Esophagus squamous epithelium (tissue), 5 donors: ENCODE measurements at regions not wholly inside any gene's neighbourhood (a gene's known extent, or its start where the extent isn't known, plus 50 kb on each side); places are given as distances from the start of the nearest gene placed in this dataset.
A peak's percentile ranks its signal among the peaks of the same experiment; 100 is the strongest.

Experiments
- DNase-seq: peaks from one replicate; lab custom pipeline; 2025; lab: John Stamatoyannopoulos, UW
- H3K27ac ChIP-seq, 4 donors: fragments of 200-600 bp; sonication (generic); one replicate each; pipeline ENCODE4 v1.5.1; 2016 to 2019; ENCODE audit warnings: mild to moderate bottlenecking in 1 of 4
- H3K27me3 ChIP-seq, 4 donors: fragments of 200-600 bp; sonication (generic); 1 replicate in 3 of 4; 2 replicates in 1 of 4; pipeline versions ENCODE4 v1.5.1 to v1.6.0; 2017 to 2021; ENCODE audit warnings: antibody characterized with exemption in 1 of 4
- H3K36me3 ChIP-seq, 3 donors: fragments of 200-600 bp; sonication (generic); one replicate each; pipeline ENCODE4 v1.5.1; 2016 to 2019
- H3K4me1 ChIP-seq, 3 donors: fragments of 200-600 bp; sonication (generic); one replicate each; pipeline ENCODE4 v1.5.1; 2017 to 2019
- H3K4me3 ChIP-seq, 4 donors: fragments of 200-600 bp; sonication (generic); 1 replicate in 3 of 4; 2 replicates in 1 of 4; pipeline ENCODE4 v1.5.1; 2016 to 2019; ENCODE audit warnings: mild to moderate bottlenecking in 2 of 4, moderate library complexity in 1 of 4
- H3K9me3 ChIP-seq, 3 donors: fragments of 200-600 bp; sonication (generic); one replicate each; pipeline ENCODE4 v1.5.1; 2016 to 2019
- POLR2A ChIP-seq, 4 donors: fragments of 450-650 bp; IDR thresholded peaks; one replicate each; pipeline ENCODE4 v1.6.1; 2017; ENCODE audit warnings: antibody characterized with exemption in 4 of 4, mild to moderate bottlenecking in 4 of 4, moderate library complexity in 3 of 4
- WGBS, 2 donors: methylation state at CpG; one replicate each; pipeline ENCODE4 v1.1.5; 2018; 5-methylcytosine and 5-hydroxymethylcytosine counted together
- intact Hi-C: fragments of 100-400 bp; cut with DNase I; formaldehyde crosslinking; loops from one replicate; pipeline ENCODE4 v1.15.0; 2022
- TF ChIP-seq, protein P1 (sequence below), 6 experiments: fragments of 450-650 bp in 4 of 6; fragments of 200-600 bp in 2 of 6; sonication (generic) in 2 of 6; IDR thresholded peaks; one replicate each; pipeline ENCODE4 v1.5.1; 2016 to 2019; ENCODE audit warnings: antibody characterized with exemption in 6 of 6, mild to moderate bottlenecking in 4 of 6, moderate library complexity in 4 of 6
- donor health status: DM: yes; HTN: yes; CAD: no.

DNA sequence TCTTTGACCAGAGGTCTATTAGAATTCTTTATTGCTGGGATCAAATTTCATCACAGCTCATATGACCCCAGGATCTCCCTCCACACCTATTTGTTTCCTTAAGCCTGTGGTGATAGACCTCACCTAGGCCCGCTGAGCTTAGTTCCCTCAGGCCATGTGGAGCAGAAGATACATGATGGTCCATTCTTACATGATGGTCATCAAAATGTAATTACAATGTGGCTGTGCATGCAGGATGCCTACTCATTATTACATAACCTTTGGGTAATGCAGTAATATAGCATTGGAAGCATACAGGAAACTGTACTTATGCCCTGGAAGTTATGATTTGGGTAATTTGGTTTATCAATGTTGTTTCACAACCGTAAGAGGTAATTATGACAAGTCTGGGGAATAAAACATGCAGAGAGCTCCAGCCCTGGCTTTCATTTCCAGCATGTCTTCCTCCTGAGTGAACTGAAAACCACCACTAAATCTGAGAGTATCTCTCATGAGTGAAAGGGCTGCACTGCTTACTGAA is 67.0 kb upstream of the AGA start:
- no peak for TF ChIP-seq POLR2A (IDR thresholded peaks at IDR 0.05)
- TF ChIP-seq, protein P1, sequence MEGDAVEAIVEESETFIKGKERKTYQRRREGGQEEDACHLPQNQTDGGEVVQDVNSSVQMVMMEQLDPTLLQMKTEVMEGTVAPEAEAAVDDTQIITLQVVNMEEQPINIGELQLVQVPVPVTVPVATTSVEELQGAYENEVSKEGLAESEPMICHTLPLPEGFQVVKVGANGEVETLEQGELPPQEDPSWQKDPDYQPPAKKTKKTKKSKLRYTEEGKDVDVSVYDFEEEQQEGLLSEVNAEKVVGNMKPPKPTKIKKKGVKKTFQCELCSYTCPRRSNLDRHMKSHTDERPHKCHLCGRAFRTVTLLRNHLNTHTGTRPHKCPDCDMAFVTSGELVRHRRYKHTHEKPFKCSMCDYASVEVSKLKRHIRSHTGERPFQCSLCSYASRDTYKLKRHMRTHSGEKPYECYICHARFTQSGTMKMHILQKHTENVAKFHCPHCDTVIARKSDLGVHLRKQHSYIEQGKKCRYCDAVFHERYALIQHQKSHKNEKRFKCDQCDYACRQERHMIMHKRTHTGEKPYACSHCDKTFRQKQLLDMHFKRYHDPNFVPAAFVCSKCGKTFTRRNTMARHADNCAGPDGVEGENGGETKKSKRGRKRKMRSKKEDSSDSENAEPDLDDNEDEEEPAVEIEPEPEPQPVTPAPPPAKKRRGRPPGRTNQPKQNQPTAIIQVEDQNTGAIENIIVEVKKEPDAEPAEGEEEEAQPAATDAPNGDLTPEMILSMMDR (IDR thresholded peaks at IDR 0.05), result no peak
- no peak for DNase-seq
- 36 to 50% methylated on average over 1 to 2 of the region's 2 CpGs for WGBS, 2 donors

DNA sequence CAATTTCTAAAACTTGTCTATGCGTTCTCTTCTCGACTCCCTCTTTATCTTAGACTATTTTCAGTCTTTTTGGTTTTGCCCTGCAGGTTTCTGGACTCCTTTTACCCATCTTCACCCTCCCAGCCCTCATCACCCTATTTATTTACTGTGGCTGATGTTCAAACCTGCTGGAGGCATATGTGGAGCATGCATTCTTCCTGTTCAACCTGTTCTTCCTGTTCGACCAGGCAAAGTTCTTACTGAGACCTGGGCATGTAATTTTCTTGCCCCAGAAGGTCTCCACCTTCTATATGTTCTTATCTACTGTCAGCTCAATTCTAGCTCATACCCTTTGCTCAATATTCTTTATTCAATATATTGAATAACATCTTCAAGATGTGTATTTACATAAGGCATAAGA is 69.4 kb upstream of the AGA start:
- Histone ChIP-seq H3K36me3 (no peaks in the 10 kb centered on the region), H3K27ac (peak overlapping the region in 3 of 4 donors; percentile 72 to 82 (median 76)), H3K9me3 (peaks cover 0 to 3% (median 0%) of the 10 kb centered on the region in 3 donors), H3K27me3 (no peaks in the 10 kb centered on the region), H3K4me1 (peaks cover 0 to 30% (median 5%) of the 10 kb centered on the region in 3 donors), H3K4me3 (no peak overlapping the region)
- no peak for DNase-seq
- intact Hi-C loops, result no loop called here
- 22 to 46% methylated on average over 3 of the region's 3 CpGs for WGBS, 2 donors
- TF ChIP-seq, protein P1 (IDR thresholded peaks at IDR 0.05), result no peak
- no peak for TF ChIP-seq POLR2A (IDR thresholded peaks at IDR 0.05)

More for the DNA sequence above, 67.0 kb upstream of the AGA start:
- Histone ChIP-seq H3K27me3 (no peaks in the 10 kb centered on the region), H3K9me3 (peaks cover 0 to 3% (median 0%) of the 10 kb centered on the region in 3 donors), H3K36me3 (no peaks in the 10 kb centered on the region), H3K27ac (no peak overlapping the region), H3K4me1 (peaks cover 5 to 51% (median 15%) of the 10 kb centered on the region in 3 donors), H3K4me3 (no peak overlapping the region)
- intact Hi-C loops, result no loop called here

DNA sequence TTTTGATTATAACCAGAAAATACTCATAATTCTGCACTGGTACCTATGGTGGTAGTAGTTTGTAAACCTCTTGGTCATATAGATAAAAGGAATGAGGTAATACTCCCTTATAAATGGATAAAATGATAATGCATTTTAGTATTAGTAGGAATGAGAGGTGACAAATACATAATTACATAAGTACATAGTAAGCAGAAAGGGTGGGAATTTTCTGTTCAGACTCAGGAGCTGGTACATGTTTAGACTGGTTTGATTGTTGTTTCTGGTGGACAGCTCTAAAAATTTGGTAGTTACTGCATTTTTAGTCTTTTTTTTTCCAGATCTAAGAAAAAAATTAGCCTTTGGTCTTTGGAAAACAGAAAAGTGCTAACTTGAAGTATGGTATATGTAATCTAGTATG is 70.4 kb upstream of the AGA start:
- TF ChIP-seq, protein P1 (IDR thresholded peaks at IDR 0.05), result no peak
- TF ChIP-seq POLR2A (IDR thresholded peaks at IDR 0.05), result no peak
- peaks cover 0 to 30% (median 5%) of the 10 kb centered on the region in 3 donors for H3K4me1 ChIP-seq
- peaks cover 0 to 3% (median 0%) of the 10 kb centered on the region in 3 donors for H3K9me3 ChIP-seq
- no peaks in the 10 kb centered on the region for H3K27me3 ChIP-seq
- no peak for DNase-seq
- peak overlapping the region; percentile 21 to 82 (median 74) for H3K27ac ChIP-seq
- intact Hi-C loops, result no loop called here
- no peaks in the 10 kb centered on the region for H3K36me3 ChIP-seq
- H3K4me3 ChIP-seq, result no peak overlapping the region

DNA sequence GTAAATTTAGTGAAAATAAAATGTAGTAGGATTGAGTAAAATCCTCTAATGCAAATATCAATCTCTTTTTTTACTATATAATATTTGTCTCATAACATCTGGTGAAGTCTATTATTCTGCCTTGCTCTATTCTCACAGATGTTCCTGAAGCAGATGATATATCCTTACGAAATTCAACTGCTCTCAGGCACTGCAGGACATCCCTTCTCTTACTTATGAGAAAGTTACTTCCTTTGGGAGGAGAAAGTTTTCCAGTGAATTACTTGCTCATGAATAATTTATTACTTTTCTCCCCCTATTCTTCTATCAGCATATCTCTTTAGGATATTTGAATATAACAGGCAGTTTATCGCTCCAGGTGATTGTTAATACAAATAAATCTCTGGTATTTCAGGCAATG is 75.6 kb upstream of the AGA start:
- Histone ChIP-seq H3K4me1 (peaks cover 0 to 3% (median 0%) of the 10 kb centered on the region in 3 donors), H3K27ac (no peak overlapping the region), H3K9me3 (peaks cover 0 to 3% (median 0%) of the 10 kb centered on the region in 3 donors), H3K4me3 (no peak overlapping the region), H3K36me3 (no peaks in the 10 kb centered on the region), H3K27me3 (no peaks in the 10 kb centered on the region)
- DNase-seq, result no peak
- intact Hi-C loops, result no loop called here
- no peak for TF ChIP-seq POLR2A (IDR thresholded peaks at IDR 0.05)
- TF ChIP-seq, protein P1 (IDR thresholded peaks at IDR 0.05), result no peak
- WGBS, 2 donors, result 78 to 82% methylated on average over 2 of the region's 2 CpGs

DNA sequence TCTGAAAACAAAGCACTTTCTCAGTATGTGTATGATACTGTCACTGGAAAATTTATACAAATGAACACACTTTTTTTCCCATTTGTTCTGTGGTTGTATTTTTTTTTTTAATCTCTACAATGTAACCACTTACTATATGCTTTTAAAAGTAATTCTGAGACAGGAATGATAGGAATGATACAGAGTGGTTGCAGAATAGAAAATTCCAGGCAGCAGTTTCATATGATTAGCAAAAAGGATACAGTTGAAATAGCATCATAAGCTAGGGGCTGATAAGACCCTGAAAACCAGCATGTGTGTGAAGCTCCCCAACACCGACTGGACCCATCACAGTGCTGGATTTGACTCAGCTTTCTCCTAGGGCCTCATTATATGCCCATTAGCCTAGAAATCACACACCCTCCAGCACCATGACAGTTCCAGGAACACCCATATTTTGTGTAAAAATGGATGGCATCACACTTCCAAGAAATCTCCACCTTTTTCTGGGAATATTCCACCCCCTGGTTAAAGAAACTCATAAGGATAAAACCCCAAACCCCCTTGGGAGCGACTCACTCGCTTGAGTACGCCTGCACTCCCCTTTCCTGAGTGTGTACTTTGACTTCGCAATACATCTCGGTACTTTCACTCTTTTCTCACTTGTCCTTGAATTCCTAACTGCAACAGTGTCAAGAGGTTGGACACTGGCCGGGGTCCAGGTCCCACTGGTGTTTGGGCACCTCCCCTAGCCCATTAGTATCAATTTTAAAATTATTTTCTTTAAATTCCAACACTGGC is 77.4 kb upstream of the AGA start:
- TF ChIP-seq, protein P1 (IDR thresholded peaks at IDR 0.05), result no peak
- no peak for TF ChIP-seq POLR2A (IDR thresholded peaks at IDR 0.05)
- WGBS, 2 donors, result 82 to 91% methylated on average over 7 of the region's 7 CpGs
- no peaks in the 10 kb centered on the region for H3K27me3 ChIP-seq
- no peaks in the 10 kb centered on the region for H3K36me3 ChIP-seq
- DNase-seq, result no peak
- H3K9me3 ChIP-seq, result no peaks in the 10 kb centered on the region
- no peak overlapping the region for H3K27ac ChIP-seq
- no peaks in the 10 kb centered on the region for H3K4me1 ChIP-seq
- no peak overlapping the region for H3K4me3 ChIP-seq
- intact Hi-C loops, result no loop called here
